SK-N-SH (cell line): ENCODE measurements at regions not wholly inside any gene's neighbourhood (a gene's known extent, or its start where the extent isn't known, plus 50 kb on each side); places are given as distances from the start of the nearest gene placed in this dataset.
A peak's percentile ranks its signal among the peaks of the same experiment; 100 is the strongest.

Experiments used
- CTCF ChIA-PET: fragments of 300-600, 350-600 bp; formaldehyde crosslinking; extraction: SDS; loops from one replicate; lab custom pipeline; 2021; lab: Yijun Ruan, JAX
- POLR2A ChIA-PET: fragments of 350-600 bp; sonication (Branson Sonifier 250); formaldehyde crosslinking; extraction: SDS; loops from one replicate; lab custom pipeline; 2020; ENCODE audit warnings: antibody characterized with exemption, inconsistent platforms; lab: Yijun Ruan, JAX
- DNase-seq: peaks from one replicate; pipeline ENCODE4 v3.0.0; 2012
- H2AFZ ChIP-seq: fragments of 200-600 bp; sonication (generic); 2 replicates; pipeline ENCODE4 v1.8.1; 2016; ENCODE audit warnings: antibody characterized with exemption, mild to moderate bottlenecking, low read depth
- H3F3A ChIP-seq: fragments of 200-600 bp; sonication (generic); replicated peaks from 2 replicates; pipeline ENCODE3; 2016; ENCODE audit warnings: antibody characterized with exemption, mild to moderate bottlenecking; ENCODE audit not compliant: insufficient read depth
- H3K27ac ChIP-seq, 2 experiments: fragments of 200-500 bp in 1 of 2; fragments of 200-600 bp in 1 of 2; sonication (Bioruptor generic) in 1 of 2; sonication (generic), shearing (Covaris generic) in 1 of 2; 2 replicates each; pipeline versions ENCODE4 v1.5.1 to v1.6.1; 2014 to 2016; ENCODE audit warnings: low read depth in 2 of 2, inconsistent platforms in 1 of 2, low read length in 1 of 2, mild to moderate bottlenecking in 1 of 2, mixed read lengths in 1 of 2
- H3K27me3 ChIP-seq: fragments of 200-600 bp; sonication (generic), shearing (Covaris generic); 2 replicates; pipeline ENCODE4 v1.6.1; 2016; ENCODE audit warnings: mixed run types; ENCODE audit not compliant: insufficient read depth
- H3K36me3 ChIP-seq, 2 experiments: fragments of 200-500 bp in 1 of 2; fragments of 200-600 bp in 1 of 2; sonication (Bioruptor generic) in 1 of 2; sonication (generic) in 1 of 2; replicated peaks in 1 of 2; 2 replicates each; pipeline versions ENCODE3 to v1.5.1; 2014 to 2016; ENCODE audit warnings: low read length in 1 of 2, mild to moderate bottlenecking in 1 of 2; ENCODE audit not compliant: insufficient read depth in 2 of 2, control insufficient read depth in 1 of 2
- H3K4me1 ChIP-seq, 2 experiments: fragments of 200-500 bp in 1 of 2; fragments of 200-600 bp in 1 of 2; sonication (Bioruptor generic) in 1 of 2; sonication (generic), shearing (Covaris generic) in 1 of 2; 2 replicates each; pipeline versions ENCODE4 v1.5.1 to v1.6.1; 2014 to 2016; ENCODE audit warnings: low read depth in 1 of 2, low read length in 1 of 2, mixed run types in 1 of 2; ENCODE audit not compliant: insufficient read depth in 2 of 2, control insufficient read depth in 1 of 2
- H3K4me2 ChIP-seq: fragments of 200-600 bp; sonication (generic), shearing (Covaris generic); 2 replicates; pipeline ENCODE4 v1.6.1; 2017; ENCODE audit warnings: mixed run types
- H3K4me3 ChIP-seq, 2 experiments: fragments of 200-500 bp in 1 of 2; fragments of 200-600 bp in 1 of 2; sonication (Bioruptor generic) in 1 of 2; sonication (generic), shearing (Covaris generic) in 1 of 2; 2 replicates each; pipeline versions ENCODE4 v1.5.1 to v1.8.1; 2014 to 2016; ENCODE audit warnings: low read depth in 2 of 2, inconsistent platforms in 1 of 2, low read length in 1 of 2, mild to moderate bottlenecking in 1 of 2, mixed read lengths in 1 of 2, moderate library complexity in 1 of 2
- H3K79me2 ChIP-seq: fragments of 200-600 bp; sonication (generic); 2 replicates; pipeline ENCODE4 v1.8.1; 2017; ENCODE audit warnings: mild to moderate bottlenecking; ENCODE audit not compliant: insufficient read depth
- H3K9ac ChIP-seq: fragments of 200-600 bp; sonication (generic); 2 replicates; pipeline ENCODE4 v1.6.1; 2017; ENCODE audit warnings: mixed run types
- H3K9me2 ChIP-seq: fragments of 200-600 bp; sonication (generic); 2 replicates; pipeline ENCODE4 v1.6.1; 2017; ENCODE audit warnings: mixed run types
- H3K9me3 ChIP-seq: fragments of 200-600 bp; sonication (generic); 2 replicates; pipeline ENCODE4 v1.6.1; 2017; ENCODE audit warnings: mixed run types, mild to moderate bottlenecking, moderate library complexity
- H4K20me1 ChIP-seq: fragments of 200-600 bp; sonication (generic); 2 replicates; pipeline ENCODE4 v1.6.1; 2017; ENCODE audit warnings: mild to moderate bottlenecking, mixed run types; ENCODE audit not compliant: insufficient read depth
- CHD2 ChIP-seq: fragments of 150-350 bp; IDR thresholded peaks from 2 replicates; pipeline ENCODE4 v1.6.1; 2018; ENCODE audit warnings: low read length; ENCODE audit not compliant: partially characterized antibody
- CTCF ChIP-seq: fragments of 200-600 bp; sonication (generic); IDR thresholded peaks from 2 replicates; pipeline ENCODE4 v1.6.1; 2017; ENCODE audit warnings: antibody characterized with exemption, mild to moderate bottlenecking, moderate library complexity
- ELF1 ChIP-seq: IDR thresholded peaks from 2 replicates; pipeline ENCODE4 v1.4.0; 2012
- EZH2phosphoT487 ChIP-seq: fragments of 200-600 bp; sonication (generic); IDR thresholded peaks from 2 replicates; pipeline ENCODE4 v1.6.1; 2017; ENCODE audit warnings: low read depth, mixed run types, mild to moderate bottlenecking, antibody characterized with exemption, moderate library complexity, borderline replicate concordance
- FOSL2 ChIP-seq: IDR thresholded peaks from 2 replicates; pipeline ENCODE4 v1.4.0; 2012; ENCODE audit warnings: low read depth, mild to moderate bottlenecking, moderate library complexity, borderline replicate concordance
- MAX ChIP-seq: IDR thresholded peaks from 2 replicates; pipeline ENCODE4 v1.4.0; 2012; ENCODE audit warnings: low read depth
- NFIC ChIP-seq: IDR thresholded peaks from 2 replicates; pipeline ENCODE4 v1.4.0; 2012; ENCODE audit warnings: borderline replicate concordance
- PBX3 ChIP-seq: IDR thresholded peaks from 2 replicates; pipeline ENCODE4; 2012
- POLR2AphosphoS5 ChIP-seq: IDR thresholded peaks from 2 replicates; pipeline ENCODE4 v1.6.1; 2012; ENCODE audit warnings: low read depth, low read length
- RAD21 ChIP-seq: IDR thresholded peaks from 2 replicates; pipeline ENCODE4 v1.6.1; 2012; ENCODE audit warnings: mild to moderate bottlenecking, low read length
- REST ChIP-seq: IDR thresholded peaks from 2 replicates; pipeline ENCODE4 v1.6.1; 2012; ENCODE audit warnings: mild to moderate bottlenecking, low read depth, low read length, moderate library complexity
- RXRA ChIP-seq: IDR thresholded peaks from 2 replicates; pipeline ENCODE4 v1.4.0; 2012; ENCODE audit warnings: low read depth, mild to moderate bottlenecking, borderline replicate concordance
- SMC3 ChIP-seq: IDR thresholded peaks from 2 replicates; pipeline ENCODE4 v1.6.1; 2012; ENCODE audit warnings: low read depth, low read length, improper control_type of control experiment
- TCF12 ChIP-seq: IDR thresholded peaks from 2 replicates; pipeline ENCODE4 v1.4.0; 2012
- USF1 ChIP-seq: IDR thresholded peaks from 2 replicates; pipeline ENCODE4 v1.4.0; 2012; ENCODE audit warnings: low read depth, borderline replicate concordance
- YY1 ChIP-seq: IDR thresholded peaks from 2 replicates; pipeline ENCODE4 v1.4.0; 2012; ENCODE audit warnings: low read depth, mild to moderate bottlenecking
- WGBS: methylation state at CpG from one replicate; pipeline ENCODE4 v1.1.6; 2017; ENCODE audit warnings: low lambda C conversion rate; 5-methylcytosine and 5-hydroxymethylcytosine counted together

- Histone ChIP-seq H3K9ac (no peak overlapping the region), H3K79me2 (no peaks in the 10 kb centered on the region), H3K4me3 (no peak overlapping the region), H3K9me2 (no peaks in the 10 kb centered on the region), H3K36me3 (no peaks in the 10 kb centered on the region), H3K4me2 (no peak overlapping the region), H4K20me1 (no peaks in the 10 kb centered on the region), H3K27ac (no peak overlapping the region), H3K9me3 (no peaks in the 10 kb centered on the region), H3K27me3 (no peaks in the 10 kb centered on the region), H3F3A (no peaks in the 10 kb centered on the region), H3K4me1 (peaks cover 0 to 11% of the 10 kb centered on the region in 2 experiments; a peak in 1 of 4 replicates), H2AFZ (no peak overlapping the region)
- DNase-seq, result no peak
- no peak for TF ChIP-seq REST
- TF ChIP-seq CHD2, result no peak
- no peak for TF ChIP-seq ELF1
- TF ChIP-seq FOSL2, result no peak
- no peak for TF ChIP-seq PBX3
- TF ChIP-seq RXRA, result no peak
- no peak for TF ChIP-seq TCF12
- ChIA-PET POLR2A (no interaction called here), CTCF (no interaction called here)
- WGBS, result 56% methylated on average over 7 of the region's 7 CpGs
Measured at GRCh38 chr2:228321015-228321414, 139.5 kb upstream of the SPHKAP start.

GRCh38 chr2:228318218-228318617, 136.7 kb upstream of the SPHKAP start:
- ChIA-PET CTCF (no interaction called here), POLR2A (no interaction called here)
- no peaks in the 10 kb centered on the region for H3K27me3 ChIP-seq
- no peaks in the 10 kb centered on the region for H4K20me1 ChIP-seq
- no peaks in the 10 kb centered on the region for H3K9me3 ChIP-seq
- H3K9ac ChIP-seq, result no peak overlapping the region
- no peaks in the 10 kb centered on the region for H3F3A ChIP-seq
- no peaks in the 10 kb centered on the region for H3K79me2 ChIP-seq
- no peaks in the 10 kb centered on the region for H3K36me3 ChIP-seq
- H3K4me2 ChIP-seq, result no peak overlapping the region
- peak; percentile 5 for DNase-seq
- no peak overlapping the region for H3K4me3 ChIP-seq
- 8% methylated on average over 1 of the region's 1 CpG for WGBS
- no peak for TF ChIP-seq USF1
- TF ChIP-seq MAX, result no peak
- peak; percentile 36 for TF ChIP-seq SMC3
- peak; percentile 56 for TF ChIP-seq CTCF
- peak; percentile 25; the same call in 1 of the 2 replicates for TF ChIP-seq RAD21
- no peak for TF ChIP-seq ELF1
- no peak for TF ChIP-seq RXRA
- TF ChIP-seq NFIC, result no peak
- TF ChIP-seq YY1, result no peak
- no peak for TF ChIP-seq POLR2AphosphoS5
- no peak for TF ChIP-seq EZH2phosphoT487
- H3K4me1 ChIP-seq, result peaks cover 0 to 11% of the 10 kb centered on the region in 2 experiments; a peak in 1 of 4 replicates
- no peak overlapping the region for H2AFZ ChIP-seq
- H3K27ac ChIP-seq, result no peak overlapping the region
- H3K9me2 ChIP-seq, result no peaks in the 10 kb centered on the region
